GM12878 (cell line): ENCODE measurements at regions not wholly inside any gene's neighbourhood (a gene's known extent, or its start where the extent isn't known, plus 50 kb on each side); places are given as distances from the start of the nearest gene placed in this dataset.

Experiments
- ATAC-seq: fragments of 200-7000 bp; cut with Tn5 transposase; 3 replicates; pipeline ENCODE4 v1.9.1; 2020; ENCODE audit warnings: mild to moderate bottlenecking, moderate library complexity
- BruUV-seq: library from RNA; stranded (reverse); fragments of 400-500 nt; replicated peaks from 2 replicates; lab custom pipeline; 2021; lab: Mats Ljungman, UMichigan
- CTCF ChIA-PET: fragments of 300-600 bp; sonication (Branson Sonifier 250); formaldehyde crosslinking; extraction: SDS; loops from one replicate; lab custom pipeline; 2021; ENCODE audit warnings: inconsistent platforms; lab: Yijun Ruan, JAX
- POLR2A ChIA-PET: fragments of 350-600 bp; formaldehyde crosslinking; extraction: SDS; loops from one replicate; lab custom pipeline; 2021; ENCODE audit warnings: inconsistent platforms; lab: Charles Lee
- RAD21 ChIA-PET: fragments of 300-600 bp; sonication (Branson Sonifier 250); formaldehyde crosslinking; loops from one replicate; lab custom pipeline; 2023; ENCODE audit warnings: antibody characterized with exemption; ENCODE audit not compliant: unreplicated experiment; lab: Charles Lee
- SMC1A ChIA-PET: fragments of 300-600 bp; sonication (Branson Sonifier 250); formaldehyde crosslinking; loops from one replicate; lab custom pipeline; 2023; ENCODE audit not compliant: unreplicated experiment, uncharacterized antibody; lab: Charles Lee
- DNase-seq: peaks from one replicate; pipeline ENCODE4 v3.0.0-alpha.2; 2011; ENCODE audit warnings: low read depth, low spot score
- FAIRE-seq: peaks from 3 replicates; lab custom pipeline; 2011; peaks lifted over from hg19 to GRCh38; lab: Jason Lieb, UNC
- H2AFZ ChIP-seq: 2 replicates; pipeline ENCODE4 v1.6.0; 2011; ENCODE audit warnings: low read depth, low read length, control low read depth; ENCODE audit not compliant: control insufficient read depth
- H3K27ac ChIP-seq: 2 replicates; pipeline ENCODE4 v1.5.1; 2011; ENCODE audit warnings: control low read depth; ENCODE audit not compliant: control insufficient read depth, insufficient read depth
- H3K27me3 ChIP-seq, 2 experiments: replicated peaks in 1 of 2; 2 replicates each; pipeline versions ENCODE4 v1.6.0 to v1.6.1; 2011; ENCODE audit warnings: low read length in 1 of 2; ENCODE audit not compliant: control insufficient read depth in 2 of 2, insufficient read depth in 2 of 2
- H3K36me3 ChIP-seq, 2 experiments: 2 replicates each; pipeline ENCODE4 v1.5.1; 2011; ENCODE audit warnings: low read length in 1 of 2; ENCODE audit not compliant: control insufficient read depth in 2 of 2, insufficient read depth in 2 of 2
- H3K4me1 ChIP-seq: 2 replicates; pipeline ENCODE4 v1.6.1; 2011; ENCODE audit warnings: mild to moderate bottlenecking, low read length, moderate library complexity, mixed read lengths; ENCODE audit not compliant: control insufficient read depth, insufficient read depth
- H3K4me2 ChIP-seq: 2 replicates; pipeline ENCODE4 v1.6.0; 2011; ENCODE audit warnings: control low read depth; ENCODE audit not compliant: control insufficient read depth, insufficient read depth
- H3K4me3 ChIP-seq: fragments of 200-600 bp; sonication (generic); 2 replicates; pipeline ENCODE4 v1.5.1; 2016
- H3K79me2 ChIP-seq: 2 replicates; pipeline ENCODE4 v1.6.0; 2011; ENCODE audit warnings: low read length; ENCODE audit not compliant: control insufficient read depth, insufficient read depth
- H3K9ac ChIP-seq: 2 replicates; pipeline ENCODE4 v1.8.0; 2011; ENCODE audit warnings: low read length, control low read depth, mixed read lengths; ENCODE audit not compliant: control insufficient read depth, insufficient read depth
- H3K9me3 ChIP-seq: replicated peaks from 3 replicates; pipeline ENCODE4 v1.5.1; 2011; ENCODE audit warnings: mild to moderate bottlenecking, low read length; ENCODE audit not compliant: control insufficient read depth, insufficient read depth
- H4K20me1 ChIP-seq: 2 replicates; pipeline ENCODE4 v1.6.0; 2011; ENCODE audit not compliant: control insufficient read depth, insufficient read depth
- BCLAF1 ChIP-seq: fragments of 450-650 bp; IDR thresholded peaks from 2 replicates; pipeline ENCODE4 v1.6.1; 2017; ENCODE audit warnings: antibody characterized with exemption, mild to moderate bottlenecking, moderate library complexity
- CBX3 ChIP-seq: fragments of 200-600 bp; sonication (generic); IDR thresholded peaks from 2 replicates; pipeline ENCODE4 v1.6.1; 2016; ENCODE audit warnings: low read depth, borderline replicate concordance
- EZH2 ChIP-seq: IDR thresholded peaks from 2 replicates; pipeline ENCODE4 v1.6.1; 2012; ENCODE audit warnings: low read depth, mild to moderate bottlenecking, control low read depth, inconsistent platforms, low read length, borderline replicate concordance; ENCODE audit not compliant: control insufficient read depth
- FOXK2 ChIP-seq: fragments of 450-650 bp; IDR thresholded peaks from 2 replicates; pipeline ENCODE4 v1.6.1; 2017; ENCODE audit warnings: mild to moderate bottlenecking, moderate library complexity
- GABPA ChIP-seq: IDR thresholded peaks from 2 replicates; pipeline ENCODE4 v1.6.1; 2014; ENCODE audit warnings: antibody characterized with exemption, low read depth, mild to moderate bottlenecking, inconsistent platforms
- HDAC2 ChIP-seq: fragments of 200-600 bp; sonication (generic); IDR thresholded peaks from 2 replicates; pipeline ENCODE4 v1.6.1; 2017
- HSF1 ChIP-seq: fragments of 150-350 bp; IDR thresholded peaks from 2 replicates; pipeline ENCODE4 v1.6.1; 2014; ENCODE audit warnings: mild to moderate bottlenecking, low read depth, low read length
- NFIC ChIP-seq: IDR thresholded peaks from 2 replicates; pipeline ENCODE4 v1.6.1; 2012; ENCODE audit warnings: low read depth, mild to moderate bottlenecking, inconsistent platforms, low read length, moderate library complexity
- SMARCA5 ChIP-seq: fragments of 450-650 bp; IDR thresholded peaks from 2 replicates; pipeline ENCODE4 v1.6.1; 2017; ENCODE audit warnings: mild to moderate bottlenecking
- TCF7 ChIP-seq: IDR thresholded peaks from 2 replicates; pipeline ENCODE4 v1.6.1; 2014; ENCODE audit warnings: antibody characterized with exemption, borderline replicate concordance
- YY1 ChIP-seq: IDR thresholded peaks from 2 replicates; pipeline ENCODE4 v1.6.1; 2011; ENCODE audit warnings: low read depth, mild to moderate bottlenecking, low read length
- ZBTB40 ChIP-seq: fragments of 450-650 bp; IDR thresholded peaks from 2 replicates; pipeline ENCODE4 v1.6.1; 2016; ENCODE audit warnings: mild to moderate bottlenecking, moderate library complexity, borderline replicate concordance
- WGBS: methylation state at CpG from one replicate; pipeline ENCODE4 v1.1.6; 2016; ENCODE audit warnings: low lambda C conversion rate; ENCODE audit not compliant: insufficient replicate concordance, insufficient coverage; ENCODE audit errors: missing lambda C conversion rate; 5-methylcytosine and 5-hydroxymethylcytosine counted together
- in situ Hi-C: fragments of 300-500 bp; cut with MboI; formaldehyde crosslinking; loops from 9 replicates; pipeline ENCODE4 v1.14.3; 2018; ENCODE audit warnings: mixed read lengths
- intact Hi-C: fragments of 100-400 bp; cut with micrococcal nuclease; formaldehyde crosslinking; loops from one replicate; pipeline ENCODE4 v1.14.2; 2022; ENCODE audit not compliant: unreplicated experiment

GRCh38 chr22:48873191-48873520, 954.5 kb downstream of the BRD1 start:
- no peak for FAIRE-seq
- Histone ChIP-seq H3K79me2 (no peaks in the 10 kb centered on the region), H3K4me3 (no peak overlapping the region), H3K36me3 (no peaks in the 10 kb centered on the region), H3K4me2 (no peak overlapping the region), H3K27me3 (no peaks in the 10 kb centered on the region), H3K27ac (no peak overlapping the region), H3K9ac (no peak overlapping the region), H4K20me1 (no peaks in the 10 kb centered on the region), H3K4me1 (no peaks in the 10 kb centered on the region), H3K9me3 (no peaks in the 10 kb centered on the region; the same call in 2 of the 3 replicates), H2AFZ (no peak overlapping the region)
- intact Hi-C loops (no loop called here), in situ Hi-C loops (no loop called here)
- ChIA-PET RAD21 (no interaction called here), SMC1A (no interaction called here), POLR2A (no interaction called here), CTCF (no interaction called here)
- WGBS, result 2% methylated on average over 3 of the region's 3 CpGs
- no peak for TF ChIP-seq HSF1
- TF ChIP-seq NFIC, result no peak
- TF ChIP-seq YY1, result no peak
- no peak for TF ChIP-seq BCLAF1
- no peak for TF ChIP-seq ZBTB40
- TF ChIP-seq SMARCA5, result no peak
- TF ChIP-seq HDAC2, result no peak
- TF ChIP-seq CBX3, result no peak
- no peak for TF ChIP-seq TCF7
- TF ChIP-seq EZH2, result no peak
- no peak for TF ChIP-seq GABPA
- no peak for TF ChIP-seq FOXK2
- no TSS peak for BruUV-seq
- no peak for DNase-seq
- ATAC-seq, result no peak
